WTC11 (cell line): ENCODE measurements at regions not wholly inside any gene's neighbourhood (a gene's known extent, or its start where the extent isn't known, plus 50 kb on each side); places are given as distances from the start of the nearest gene placed in this dataset.

Source experiments
- ATAC-seq: fragments of 200-7000 bp; cut with Tn5 transposase; 2 replicates; pipeline ENCODE4 v1.10.0; 2021; ENCODE audit warnings: mild to moderate bottlenecking, moderate library complexity
- CTCF ChIA-PET: fragments of 300-600 bp; sonication (Branson Sonifier 250); formaldehyde crosslinking; loops from one replicate; lab custom pipeline; 2021; ENCODE audit warnings: antibody characterized with exemption; lab: Charles Lee
- POLR2A ChIA-PET: fragments of 350-600 bp; sonication (Branson Sonifier 250); formaldehyde crosslinking; loops from one replicate; lab custom pipeline; 2021; ENCODE audit warnings: antibody characterized with exemption; lab: Charles Lee
- DNase-seq: peaks from one replicate; pipeline ENCODE4 v3.0.0; 2021; ENCODE audit warnings: low spot score
- H3K27ac Mint-ChIP-seq: 2 replicates; pipeline ENCODE4 v1.8.0; 2021; ENCODE audit warnings: mixed read lengths
- H3K27me3 Mint-ChIP-seq: 2 replicates; pipeline ENCODE4 v1.8.0; 2021; ENCODE audit warnings: low read depth, mild to moderate bottlenecking, moderate library complexity, mixed read lengths
- H3K36me3 Mint-ChIP-seq: 2 replicates; pipeline ENCODE4 v1.8.0; 2021; ENCODE audit warnings: mixed read lengths
- H3K4me1 Mint-ChIP-seq: 2 replicates; pipeline ENCODE4 v1.8.0; 2022; ENCODE audit warnings: mixed read lengths
- H3K4me3 Mint-ChIP-seq: 2 replicates; pipeline ENCODE4 v1.8.0; 2021; ENCODE audit warnings: mild to moderate bottlenecking, moderate library complexity, mixed read lengths
- H3K9me3 Mint-ChIP-seq: 2 replicates; pipeline ENCODE4 v1.8.0; 2021; ENCODE audit warnings: mixed read lengths
- AFF4 ChIP-seq: sonication (generic); formaldehyde crosslinking; IDR thresholded peaks from 2 replicates; pipeline ENCODE4 v1.8.1; 2023; ENCODE audit warnings: mild to moderate bottlenecking, missing genetic modification reagents, borderline replicate concordance
- CREB1 ChIP-seq: sonication (generic); formaldehyde crosslinking; IDR thresholded peaks from 2 replicates; pipeline ENCODE4 v1.8.0; 2023; ENCODE audit warnings: mild to moderate bottlenecking, missing genetic modification reagents
- EMX1 ChIP-seq: fragments of 250-450 bp; sonication (Bioruptor Pico); IDR thresholded peaks from 2 replicates; pipeline ENCODE4 v1.8.0; 2021; ENCODE audit warnings: mild to moderate bottlenecking
- FOXP4 ChIP-seq: sonication (generic); formaldehyde crosslinking; IDR thresholded peaks from 2 replicates; pipeline ENCODE4 v1.8.0; 2022; ENCODE audit warnings: mild to moderate bottlenecking, missing genetic modification reagents
- HMGA2 ChIP-seq: fragments of 250-450 bp; sonication (Bioruptor Pico); IDR thresholded peaks from 2 replicates; pipeline ENCODE4 v1.4.0; 2021; ENCODE audit warnings: mild to moderate bottlenecking, moderate library complexity
- MXD4 ChIP-seq: fragments of 250-450 bp; sonication (Bioruptor Pico); IDR thresholded peaks from 2 replicates; pipeline ENCODE4 v1.8.0; 2021; ENCODE audit warnings: mild to moderate bottlenecking, moderate library complexity, borderline replicate concordance
- MYBL2 ChIP-seq: sonication (generic); formaldehyde crosslinking; IDR thresholded peaks from 2 replicates; pipeline ENCODE4 v1.8.1; 2023; ENCODE audit warnings: mild to moderate bottlenecking, moderate library complexity, missing genetic modification reagents
- ZBTB21 ChIP-seq: sonication (generic); formaldehyde crosslinking; IDR thresholded peaks from 2 replicates; pipeline ENCODE4 v1.8.1; 2023; ENCODE audit warnings: mild to moderate bottlenecking, missing genetic modification reagents, borderline replicate concordance
- ZNF219 ChIP-seq: sonication (generic); formaldehyde crosslinking; IDR thresholded peaks from 2 replicates; pipeline ENCODE4 v1.8.0; 2023; ENCODE audit warnings: missing genetic modification reagents, mild to moderate bottlenecking, borderline replicate concordance
- ZNF232 ChIP-seq: sonication (generic); formaldehyde crosslinking; IDR thresholded peaks from 2 replicates; pipeline ENCODE4 v1.8.0; 2022; ENCODE audit warnings: mild to moderate bottlenecking, missing genetic modification reagents
- ZNF317 ChIP-seq: sonication (generic); formaldehyde crosslinking; IDR thresholded peaks from 2 replicates; pipeline ENCODE4 v1.8.1; 2023; ENCODE audit warnings: low read depth, mild to moderate bottlenecking, moderate library complexity, missing genetic modification reagents, borderline replicate concordance
- ZNF396 ChIP-seq: fragments of 250-450 bp; sonication (Bioruptor Pico); IDR thresholded peaks from 2 replicates; pipeline ENCODE4 v1.8.0; 2021; ENCODE audit warnings: mild to moderate bottlenecking, moderate library complexity, borderline replicate concordance
- ZNF425 ChIP-seq: fragments of 250-450 bp; sonication (Bioruptor Pico); conservative IDR thresholded peaks from 2 replicates; pipeline ENCODE4 v1.9.0; 2021; ENCODE audit warnings: mild to moderate bottlenecking
- TF ChIP-seq, protein P1 (sequence below): sonication (generic); formaldehyde crosslinking; conservative IDR thresholded peaks from 2 replicates; pipeline ENCODE4 v1.8.1; 2022; ENCODE audit warnings: mild to moderate bottlenecking, missing genetic modification reagents
- TF ChIP-seq, protein P2 (sequence below): fragments of 250-450 bp; sonication (Bioruptor Pico); IDR thresholded peaks from 2 replicates; pipeline ENCODE4 v1.9.0; 2021; ENCODE audit warnings: mild to moderate bottlenecking
- TF ChIP-seq, protein P3 (sequence below): fragments of 250-450 bp; sonication (Bioruptor Pico); IDR thresholded peaks from 2 replicates; pipeline ENCODE4 v2.1.2; 2022; ENCODE audit warnings: mild to moderate bottlenecking, moderate library complexity
- TF ChIP-seq, protein P4 (sequence below): sonication (generic); formaldehyde crosslinking; IDR thresholded peaks from 2 replicates; pipeline ENCODE4 v1.8.1; 2023; ENCODE audit warnings: mild to moderate bottlenecking, moderate library complexity, missing genetic modification reagents
- TF ChIP-seq, protein P5 (sequence below): sonication (generic); formaldehyde crosslinking; IDR thresholded peaks from 2 replicates; pipeline ENCODE4 v1.8.0; 2023; ENCODE audit warnings: missing genetic modification reagents

DNA sequence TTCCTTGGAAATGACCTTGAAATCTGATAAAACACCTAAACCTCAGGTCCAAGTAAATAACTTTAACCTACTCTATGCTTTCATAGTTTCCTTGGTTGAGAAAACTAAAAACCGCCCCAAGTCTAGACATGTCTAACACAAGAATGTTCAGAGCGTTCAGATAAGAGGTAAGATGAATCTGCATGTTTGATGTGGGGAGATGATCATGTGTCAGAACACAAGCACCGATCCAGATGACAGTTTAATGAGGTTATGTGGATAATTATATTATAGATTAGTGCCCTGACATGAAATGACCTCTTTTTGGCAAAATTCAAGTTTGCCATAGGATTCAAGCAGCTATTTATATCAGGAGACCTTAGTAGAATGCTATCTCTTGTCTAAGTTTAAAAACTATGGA is 729.8 kb upstream of the SOX11 start:
- Mint-ChIP-seq H3K4me3 (no peak overlapping the region), H3K36me3 (peaks cover 68% of the 10 kb centered on the region), H3K4me1 (no peaks in the 10 kb centered on the region), H3K9me3 (peaks cover 78% of the 10 kb centered on the region), H3K27ac (no peak overlapping the region), H3K27me3 (no peaks in the 10 kb centered on the region)
- CTCF ChIA-PET = no interaction called here
- ATAC-seq (no peak), DNase-seq (no peak)
- no peak for TF ChIP-seq EMX1 (CRISPR knock-in tag)
- TF ChIP-seq, protein P1, sequence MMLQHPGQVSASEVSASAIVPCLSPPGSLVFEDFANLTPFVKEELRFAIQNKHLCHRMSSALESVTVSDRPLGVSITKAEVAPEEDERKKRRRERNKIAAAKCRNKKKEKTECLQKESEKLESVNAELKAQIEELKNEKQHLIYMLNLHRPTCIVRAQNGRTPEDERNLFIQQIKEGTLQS (CRISPR knock-in tag) = no peak
- TF ChIP-seq ZNF317 (CRISPR knock-in tag) = no peak
- TF ChIP-seq, protein P2, sequence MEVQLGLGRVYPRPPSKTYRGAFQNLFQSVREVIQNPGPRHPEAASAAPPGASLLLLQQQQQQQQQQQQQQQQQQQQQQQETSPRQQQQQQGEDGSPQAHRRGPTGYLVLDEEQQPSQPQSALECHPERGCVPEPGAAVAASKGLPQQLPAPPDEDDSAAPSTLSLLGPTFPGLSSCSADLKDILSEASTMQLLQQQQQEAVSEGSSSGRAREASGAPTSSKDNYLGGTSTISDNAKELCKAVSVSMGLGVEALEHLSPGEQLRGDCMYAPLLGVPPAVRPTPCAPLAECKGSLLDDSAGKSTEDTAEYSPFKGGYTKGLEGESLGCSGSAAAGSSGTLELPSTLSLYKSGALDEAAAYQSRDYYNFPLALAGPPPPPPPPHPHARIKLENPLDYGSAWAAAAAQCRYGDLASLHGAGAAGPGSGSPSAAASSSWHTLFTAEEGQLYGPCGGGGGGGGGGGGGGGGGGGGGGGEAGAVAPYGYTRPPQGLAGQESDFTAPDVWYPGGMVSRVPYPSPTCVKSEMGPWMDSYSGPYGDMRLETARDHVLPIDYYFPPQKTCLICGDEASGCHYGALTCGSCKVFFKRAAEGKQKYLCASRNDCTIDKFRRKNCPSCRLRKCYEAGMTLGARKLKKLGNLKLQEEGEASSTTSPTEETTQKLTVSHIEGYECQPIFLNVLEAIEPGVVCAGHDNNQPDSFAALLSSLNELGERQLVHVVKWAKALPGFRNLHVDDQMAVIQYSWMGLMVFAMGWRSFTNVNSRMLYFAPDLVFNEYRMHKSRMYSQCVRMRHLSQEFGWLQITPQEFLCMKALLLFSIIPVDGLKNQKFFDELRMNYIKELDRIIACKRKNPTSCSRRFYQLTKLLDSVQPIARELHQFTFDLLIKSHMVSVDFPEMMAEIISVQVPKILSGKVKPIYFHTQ (CRISPR knock-in tag) = no peak
- TF ChIP-seq ZBTB21 (CRISPR knock-in tag) = no peak
- no peak for TF ChIP-seq CREB1
- no peak for TF ChIP-seq MXD4 (CRISPR knock-in tag)
- TF ChIP-seq, protein P3, sequence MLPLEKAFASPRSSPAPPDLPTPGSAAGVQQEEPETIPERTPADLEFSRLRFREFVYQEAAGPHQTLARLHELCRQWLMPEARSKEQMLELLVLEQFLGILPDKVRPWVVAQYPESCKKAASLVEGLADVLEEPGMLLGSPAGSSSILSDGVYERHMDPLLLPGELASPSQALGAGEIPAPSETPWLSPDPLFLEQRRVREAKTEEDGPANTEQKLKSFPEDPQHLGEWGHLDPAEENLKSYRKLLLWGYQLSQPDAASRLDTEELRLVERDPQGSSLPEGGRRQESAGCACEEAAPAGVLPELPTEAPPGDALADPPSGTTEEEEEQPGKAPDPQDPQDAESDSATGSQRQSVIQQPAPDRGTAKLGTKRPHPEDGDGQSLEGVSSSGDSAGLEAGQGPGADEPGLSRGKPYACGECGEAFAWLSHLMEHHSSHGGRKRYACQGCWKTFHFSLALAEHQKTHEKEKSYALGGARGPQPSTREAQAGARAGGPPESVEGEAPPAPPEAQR = no peak
- TF ChIP-seq HMGA2 = no peak
- TF ChIP-seq ZNF219 (CRISPR knock-in tag) = no peak
- no peak for TF ChIP-seq AFF4
- TF ChIP-seq MYBL2 (CRISPR knock-in tag) = no peak
- no peak for TF ChIP-seq ZNF232
- TF ChIP-seq, protein P4, sequence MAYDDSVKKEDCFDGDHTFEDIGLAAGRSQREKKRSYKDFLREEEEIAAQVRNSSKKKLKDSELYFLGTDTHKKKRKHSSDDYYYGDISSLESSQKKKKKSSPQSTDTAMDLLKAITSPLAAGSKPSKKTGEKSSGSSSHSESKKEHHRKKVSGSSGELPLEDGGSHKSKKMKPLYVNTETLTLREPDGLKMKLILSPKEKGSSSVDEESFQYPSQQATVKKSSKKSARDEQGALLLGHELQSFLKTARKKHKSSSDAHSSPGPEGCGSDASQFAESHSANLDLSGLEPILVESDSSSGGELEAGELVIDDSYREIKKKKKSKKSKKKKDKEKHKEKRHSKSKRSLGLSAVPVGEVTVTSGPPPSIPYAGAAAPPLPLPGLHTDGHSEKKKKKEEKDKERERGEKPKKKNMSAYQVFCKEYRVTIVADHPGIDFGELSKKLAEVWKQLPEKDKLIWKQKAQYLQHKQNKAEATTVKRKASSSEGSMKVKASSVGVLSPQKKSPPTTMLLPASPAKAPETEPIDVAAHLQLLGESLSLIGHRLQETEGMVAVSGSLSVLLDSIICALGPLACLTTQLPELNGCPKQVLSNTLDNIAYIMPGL = no peak
- POLR2A ChIA-PET = no interaction called here

DNA sequence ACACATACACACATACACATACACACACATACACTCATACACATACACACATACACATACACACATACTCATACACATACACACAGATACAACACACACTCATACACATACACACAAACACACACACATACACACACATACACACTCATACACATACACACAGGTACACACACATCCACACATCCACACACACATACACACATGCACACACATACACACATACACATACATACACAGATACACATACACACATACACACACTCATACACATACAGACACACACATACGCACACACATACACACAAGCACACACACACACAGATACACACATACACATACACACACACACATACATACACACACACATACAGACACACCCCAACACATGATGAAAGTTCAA is 729.1 kb upstream of the SOX11 start:
- Mint-ChIP-seq H3K36me3 (peaks cover 68% of the 10 kb centered on the region), H3K9me3 (peaks cover 78% of the 10 kb centered on the region), H3K4me1 (no peaks in the 10 kb centered on the region), H3K27me3 (no peaks in the 10 kb centered on the region), H3K4me3 (no peak overlapping the region), H3K27ac (no peak overlapping the region)
- DNase-seq (no peak), ATAC-seq (no peak)
- no peak for TF ChIP-seq ZNF396 (CRISPR knock-in tag)
- TF ChIP-seq ZNF425 = no peak
- no peak for TF ChIP-seq FOXP4
- TF ChIP-seq, protein P5, sequence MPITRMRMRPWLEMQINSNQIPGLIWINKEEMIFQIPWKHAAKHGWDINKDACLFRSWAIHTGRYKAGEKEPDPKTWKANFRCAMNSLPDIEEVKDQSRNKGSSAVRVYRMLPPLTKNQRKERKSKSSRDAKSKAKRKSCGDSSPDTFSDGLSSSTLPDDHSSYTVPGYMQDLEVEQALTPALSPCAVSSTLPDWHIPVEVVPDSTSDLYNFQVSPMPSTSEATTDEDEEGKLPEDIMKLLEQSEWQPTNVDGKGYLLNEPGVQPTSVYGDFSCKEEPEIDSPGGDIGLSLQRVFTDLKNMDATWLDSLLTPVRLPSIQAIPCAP (CRISPR knock-in tag) = no peak
- POLR2A ChIA-PET = no interaction called here
- CTCF ChIA-PET = no interaction called here
